PC-3 (cell line): ENCODE measurements at regions not wholly inside any gene's neighbourhood (a gene's known extent, or its start where the extent isn't known, plus 50 kb on each side); places are given as distances from the start of the nearest gene placed in this dataset.

Experiments used
- ATAC-seq: fragments of 200-7000 bp; cut with Tn5 transposase; 2 replicates; pipeline ENCODE4 v1.9.1; 2020; ENCODE audit warnings: mild to moderate bottlenecking, moderate library complexity
- BruUV-seq: library from RNA; stranded (reverse); fragments of 400-500 nt; replicated peaks from 2 replicates; lab custom pipeline; 2021; lab: Mats Ljungman, UMichigan
- CTCF ChIA-PET: fragments of 300-600 bp; sonication (Branson Sonifier 250); formaldehyde crosslinking; loops from one replicate; lab custom pipeline; 2022; ENCODE audit warnings: antibody characterized with exemption; lab: Charles Lee
- POLR2A ChIA-PET: fragments of 300-600 bp; sonication (Branson Sonifier 250); formaldehyde crosslinking; loops from one replicate; lab custom pipeline; 2022; ENCODE audit warnings: antibody characterized with exemption; ENCODE audit not compliant: unreplicated experiment; lab: Charles Lee
- DNase-seq: peaks from one replicate; pipeline ENCODE4 v3.0.0-alpha.2; 2015
- H2AFZ ChIP-seq: fragments of 300-600 bp; sonication (generic); 2 replicates; pipeline ENCODE4 v1.6.0; 2016; ENCODE audit warnings: antibody characterized with exemption, low read length
- H3F3A ChIP-seq: fragments of 300-600 bp; sonication (generic); one replicate; pipeline ENCODE4 v1.6.0; 2017; ENCODE audit warnings: antibody characterized with exemption, low read length, control low read depth, mild to moderate bottlenecking; ENCODE audit not compliant: unreplicated experiment
- H3K27ac ChIP-seq: fragments of 300-600 bp; sonication (generic); 2 replicates; pipeline ENCODE4 v1.5.1; 2016; ENCODE audit warnings: mild to moderate bottlenecking, low read length
- H3K27me3 ChIP-seq: fragments of 300-600 bp; sonication (generic); 2 replicates; pipeline ENCODE4 v1.6.1; 2016; ENCODE audit warnings: low read length, mixed read lengths
- H3K36me3 ChIP-seq: fragments of 300-600 bp; sonication (generic); 2 replicates; pipeline ENCODE4 v1.6.1; 2016; ENCODE audit warnings: low read depth, mixed run types, low read length, mixed read lengths
- H3K4me1 ChIP-seq: fragments of 300-600 bp; sonication (generic); 2 replicates; pipeline ENCODE4 v1.5.1; 2016; ENCODE audit warnings: low read length; ENCODE audit not compliant: insufficient read depth
- H3K4me2 ChIP-seq: fragments of 300-600 bp; sonication (generic); 2 replicates; pipeline ENCODE4 v1.6.0; 2016; ENCODE audit warnings: low read length
- H3K4me3 ChIP-seq: fragments of 300-600 bp; sonication (generic); 2 replicates; pipeline ENCODE4 v1.5.1; 2016; ENCODE audit warnings: mild to moderate bottlenecking, low read length, mixed read lengths
- H3K79me2 ChIP-seq: fragments of 300-600 bp; sonication (generic); 2 replicates; pipeline ENCODE4 v1.6.1; 2017; ENCODE audit warnings: low read length, mixed read lengths
- H3K9ac ChIP-seq: fragments of 300-600 bp; sonication (generic); 2 replicates; pipeline ENCODE4 v1.6.0; 2016; ENCODE audit warnings: mild to moderate bottlenecking, low read length
- H3K9me2 ChIP-seq: fragments of 300-600 bp; sonication (generic); replicated peaks from 2 replicates; pipeline ENCODE4 v1.6.1; 2016; ENCODE audit warnings: mixed run types, low read length, mixed read lengths
- H3K9me3 ChIP-seq: fragments of 300-600 bp; sonication (generic); 2 replicates; pipeline ENCODE4 v1.6.1; 2016; ENCODE audit warnings: low read length, mixed read lengths
- H4K20me1 ChIP-seq: fragments of 300-600 bp; sonication (generic); 2 replicates; pipeline ENCODE4 v1.6.1; 2016; ENCODE audit warnings: low read length, mixed read lengths
- EZH2 ChIP-seq: fragments of 300-600 bp; sonication (generic); IDR thresholded peaks from one replicate; pipeline ENCODE4 v1.6.1; 2017; ENCODE audit warnings: antibody characterized with exemption, mild to moderate bottlenecking, low read length; ENCODE audit not compliant: unreplicated experiment
- EZH2phosphoT487 ChIP-seq: fragments of 300-600 bp; sonication (generic); IDR thresholded peaks from 2 replicates; pipeline ENCODE4 v1.6.1; 2018; ENCODE audit warnings: mild to moderate bottlenecking, antibody characterized with exemption, low read length, borderline replicate concordance
- intact Hi-C: fragments of 100-400 bp; cut with micrococcal nuclease; formaldehyde crosslinking; loops from 2 replicates; pipeline ENCODE4 v1.9.0; 2023
- TF ChIP-seq, protein P1 (sequence below): fragments of 300-600 bp; sonication (generic); conservative IDR thresholded peaks from 2 replicates; pipeline ENCODE4 v1.5.1; 2017; ENCODE audit warnings: antibody characterized with exemption, low read depth, mild to moderate bottlenecking, low read length

DNA sequence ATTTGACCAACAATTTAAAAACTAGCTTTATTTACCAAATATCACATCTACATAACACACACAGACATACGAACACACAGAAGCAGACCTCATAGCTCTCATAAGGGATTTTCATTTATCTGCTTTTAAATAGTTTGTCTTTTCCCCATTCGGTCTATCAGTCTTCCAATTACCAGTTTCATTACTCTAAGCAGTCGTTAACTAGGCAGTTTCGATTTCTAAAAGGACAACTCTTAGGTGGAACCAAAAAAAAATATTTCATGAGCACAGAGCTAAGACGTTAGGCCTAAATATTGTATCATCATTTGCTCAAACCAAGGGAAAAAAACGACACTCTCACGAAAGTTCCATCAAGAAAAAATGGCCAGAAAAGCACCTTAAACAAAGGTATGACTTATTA lies 228.4 kb downstream of the SPANXN1 start:
- intact Hi-C loops: no loop called here
- Histone ChIP-seq H2AFZ (no peak overlapping the region), H4K20me1 (no peaks in the 10 kb centered on the region), H3K4me2 (no peak overlapping the region), H3F3A (no peaks in the 10 kb centered on the region), H3K9ac (no peak overlapping the region), H3K9me2 (no peaks in the 10 kb centered on the region), H3K27me3 (no peaks in the 10 kb centered on the region), H3K4me3 (no peak overlapping the region), H3K27ac (no peak overlapping the region), H3K4me1 (no peaks in the 10 kb centered on the region), H3K79me2 (no peaks in the 10 kb centered on the region), H3K9me3 (no peaks in the 10 kb centered on the region), H3K36me3 (no peaks in the 10 kb centered on the region)
- ChIA-PET POLR2A (no interaction called here), CTCF (no interaction called here)
- DNase-seq (no peak), ATAC-seq (no peak)
- BruUV-seq: no TSS peak
- TF ChIP-seq, protein P1, sequence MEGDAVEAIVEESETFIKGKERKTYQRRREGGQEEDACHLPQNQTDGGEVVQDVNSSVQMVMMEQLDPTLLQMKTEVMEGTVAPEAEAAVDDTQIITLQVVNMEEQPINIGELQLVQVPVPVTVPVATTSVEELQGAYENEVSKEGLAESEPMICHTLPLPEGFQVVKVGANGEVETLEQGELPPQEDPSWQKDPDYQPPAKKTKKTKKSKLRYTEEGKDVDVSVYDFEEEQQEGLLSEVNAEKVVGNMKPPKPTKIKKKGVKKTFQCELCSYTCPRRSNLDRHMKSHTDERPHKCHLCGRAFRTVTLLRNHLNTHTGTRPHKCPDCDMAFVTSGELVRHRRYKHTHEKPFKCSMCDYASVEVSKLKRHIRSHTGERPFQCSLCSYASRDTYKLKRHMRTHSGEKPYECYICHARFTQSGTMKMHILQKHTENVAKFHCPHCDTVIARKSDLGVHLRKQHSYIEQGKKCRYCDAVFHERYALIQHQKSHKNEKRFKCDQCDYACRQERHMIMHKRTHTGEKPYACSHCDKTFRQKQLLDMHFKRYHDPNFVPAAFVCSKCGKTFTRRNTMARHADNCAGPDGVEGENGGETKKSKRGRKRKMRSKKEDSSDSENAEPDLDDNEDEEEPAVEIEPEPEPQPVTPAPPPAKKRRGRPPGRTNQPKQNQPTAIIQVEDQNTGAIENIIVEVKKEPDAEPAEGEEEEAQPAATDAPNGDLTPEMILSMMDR: no peak
- TF ChIP-seq EZH2 (no peak), EZH2phosphoT487 (no peak)

DNA sequence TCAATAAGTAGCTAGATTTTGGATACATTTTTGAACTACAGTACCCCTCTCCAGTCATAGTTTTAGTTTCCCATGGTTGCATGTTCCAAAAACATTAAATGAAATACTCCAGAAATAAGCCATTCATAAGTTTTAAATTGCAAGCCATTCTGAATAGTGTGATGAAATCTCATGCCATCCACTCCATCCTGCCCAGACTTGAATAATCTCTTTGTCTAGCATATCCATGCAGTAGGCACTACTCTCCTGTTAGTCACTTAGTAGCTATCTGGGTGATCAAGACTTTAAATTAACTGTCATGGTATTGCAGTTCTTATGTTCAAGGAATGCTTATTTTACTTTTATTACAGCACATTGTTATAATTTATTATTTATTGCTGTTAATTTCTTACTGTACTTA lies 237.4 kb downstream of the SPANXN1 start:
- ATAC-seq: no peak
- CTCF ChIA-PET: no interaction called here
- intact Hi-C loops: no loop called here
- BruUV-seq: no TSS peak
- H3K4me1 ChIP-seq: no peaks in the 10 kb centered on the region
- no peaks in the 10 kb centered on the region for H3K9me3 ChIP-seq
- no peak overlapping the region for H3K9ac ChIP-seq
- no peak for DNase-seq
- no peaks in the 10 kb centered on the region for H3F3A ChIP-seq
- no peaks in the 10 kb centered on the region for H3K9me2 ChIP-seq
- H3K27me3 ChIP-seq: no peaks in the 10 kb centered on the region
- H3K4me3 ChIP-seq: no peak overlapping the region
- TF ChIP-seq EZH2 (no peak), EZH2phosphoT487 (no peak)
- TF ChIP-seq, protein P1: no peak
- H4K20me1 ChIP-seq: no peaks in the 10 kb centered on the region
- no peaks in the 10 kb centered on the region for H3K79me2 ChIP-seq
- H2AFZ ChIP-seq: no peak overlapping the region
- H3K27ac ChIP-seq: no peak overlapping the region
- no peak overlapping the region for H3K4me2 ChIP-seq
- H3K36me3 ChIP-seq: no peaks in the 10 kb centered on the region
- POLR2A ChIA-PET: no interaction called here

DNA sequence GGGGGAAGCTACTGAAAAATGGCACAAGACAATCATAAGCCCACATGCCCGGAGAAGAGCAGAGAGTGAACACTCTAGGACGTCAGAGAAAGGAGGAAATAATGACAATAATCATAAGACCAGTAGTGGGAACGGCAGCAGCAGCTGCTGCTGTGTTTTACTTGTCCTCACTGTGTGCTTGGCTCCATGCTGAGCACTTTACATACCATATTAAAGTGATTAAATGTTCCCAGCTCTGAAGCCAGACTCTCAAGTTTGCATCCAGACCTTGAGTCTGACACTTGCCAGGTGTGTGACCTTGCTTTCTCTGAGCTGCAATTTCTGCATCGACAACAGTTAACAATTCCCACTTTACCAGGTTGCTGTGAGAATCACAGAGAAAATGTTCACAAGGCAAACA lies 255.4 kb downstream of the SPANXN1 start:
- H3K27ac ChIP-seq: no peak overlapping the region
- no peak overlapping the region for H2AFZ ChIP-seq
- DNase-seq (no peak), ATAC-seq (no peak)
- H3K4me1 ChIP-seq: no peaks in the 10 kb centered on the region
- no peak overlapping the region for H3K4me3 ChIP-seq
- no TSS peak for BruUV-seq
- intact Hi-C loops: no loop called here
- H3K27me3 ChIP-seq: no peaks in the 10 kb centered on the region
- ChIA-PET CTCF (no interaction called here), POLR2A (no interaction called here)
- H4K20me1 ChIP-seq: no peaks in the 10 kb centered on the region
- no peaks in the 10 kb centered on the region for H3K9me3 ChIP-seq
- H3F3A ChIP-seq: no peaks in the 10 kb centered on the region
- no peak for TF ChIP-seq EZH2
- no peak for TF ChIP-seq EZH2phosphoT487
- TF ChIP-seq, protein P1: no peak
- H3K9ac ChIP-seq: no peak overlapping the region
- no peaks in the 10 kb centered on the region for H3K9me2 ChIP-seq
- H3K79me2 ChIP-seq: no peaks in the 10 kb centered on the region
- no peak overlapping the region for H3K4me2 ChIP-seq
- no peaks in the 10 kb centered on the region for H3K36me3 ChIP-seq
